ENCODE measurements at regions not wholly inside any gene's neighbourhood (a gene's known extent, or its start where the extent isn't known, plus 50 kb on each side); places are given as distances from the start of the nearest gene placed in this dataset.
"Not testable (repeated sequence)": the region's sequence is repeated elsewhere in the genome, so short reads cannot be mapped to it uniquely, and the experiment has no call there.

- not testable (repeated sequence) for H3K36me3 ChIP-seq; H3K9me3 ChIP-seq (ENCODE audit: severe bottlenecking); H3K27ac ChIP-seq; DNase-seq; H3K27me3 ChIP-seq (ENCODE audit: insufficient read depth, low read depth, severe bottlenecking); H3K4me3 ChIP-seq (ENCODE audit: low read depth, low read length)
These were observed 57.4 kb downstream of the FTHL17 start for GRCh38 chrX:31014474-31014873.

GRCh38 chrX:31012509-31013025 is 59.3 kb downstream of the FTHL17 start:
- no peak for TF ChIP-seq CTCF (IDR thresholded peaks at IDR 0.05; ENCODE audit: low read depth, low read length)
- Histone ChIP-seq H3K36me3 (no peaks in the 10 kb centered on the region), H3K9me3 (ENCODE audit: severe bottlenecking) (no peaks in the 10 kb centered on the region), H3K27ac (no peak overlapping the region), H3K27me3 (ENCODE audit: insufficient read depth, low read depth, severe bottlenecking) (peaks cover 6% of the 10 kb centered on the region), H3K4me3 (ENCODE audit: low read depth, low read length) (no peak overlapping the region)
- DNase-seq = no peak

GRCh38 chrX:31007321-31007720 is 64.5 kb downstream of the FTHL17 start:
- H3K9me3 ChIP-seq (ENCODE audit: severe bottlenecking) = no peaks in the 10 kb centered on the region
- H3K4me3 ChIP-seq (ENCODE audit: low read depth, low read length) = no peak overlapping the region
- H3K36me3 ChIP-seq = no peaks in the 10 kb centered on the region
- peaks cover 2% of the 10 kb centered on the region for H3K27me3 ChIP-seq (ENCODE audit: insufficient read depth, low read depth, severe bottlenecking)
- no peak overlapping the region for H3K27ac ChIP-seq
- DNase-seq = no peak
- TF ChIP-seq CTCF (IDR thresholded peaks at IDR 0.05; ENCODE audit: low read depth, low read length) = no peak

- TF ChIP-seq CTCF (IDR thresholded peaks at IDR 0.05; ENCODE audit: low read depth, low read length) = no peak
- no peaks in the 10 kb centered on the region for H3K9me3 ChIP-seq (ENCODE audit: severe bottlenecking)
- no peak overlapping the region for H3K27ac ChIP-seq
- H3K27me3 ChIP-seq (ENCODE audit: insufficient read depth, low read depth, severe bottlenecking) = peaks cover 3% of the 10 kb centered on the region
- H3K4me3 ChIP-seq (ENCODE audit: low read depth, low read length) = no peak overlapping the region
- no peaks in the 10 kb centered on the region for H3K36me3 ChIP-seq
- DNase-seq = no peak
These were observed 65.8 kb downstream of the FTHL17 start for GRCh38 chrX:31006027-31006426.

GRCh38 chrX:30997411-30997810 is 74.4 kb downstream of the FTHL17 start:
- Histone ChIP-seq H3K27ac (no peak overlapping the region), H3K27me3 (ENCODE audit: insufficient read depth, low read depth, severe bottlenecking) (peaks cover 3% of the 10 kb centered on the region), H3K4me3 (ENCODE audit: low read depth, low read length) (no peak overlapping the region), H3K9me3 (ENCODE audit: severe bottlenecking) (no peaks in the 10 kb centered on the region), H3K36me3 (no peaks in the 10 kb centered on the region)
- DNase-seq = no peak
- TF ChIP-seq CTCF (IDR thresholded peaks at IDR 0.05; ENCODE audit: low read depth, low read length) = no peak

- TF ChIP-seq CTCF (IDR thresholded peaks at IDR 0.05; ENCODE audit: low read depth, low read length) = no peak
- no peaks in the 10 kb centered on the region for H3K36me3 ChIP-seq
- DNase-seq = no peak
- no peaks in the 10 kb centered on the region for H3K9me3 ChIP-seq (ENCODE audit: severe bottlenecking)
- no peak overlapping the region for H3K27ac ChIP-seq
- H3K4me3 ChIP-seq (ENCODE audit: low read depth, low read length) = no peak overlapping the region
- no peaks in the 10 kb centered on the region for H3K27me3 ChIP-seq (ENCODE audit: insufficient read depth, low read depth, severe bottlenecking)
These were observed 76.1 kb downstream of the FTHL17 start for GRCh38 chrX:30995705-30996104.
